Right ventricle myocardium inferior (tissue), 1 donor: ENCODE measurements at regions not wholly inside any gene's neighbourhood (a gene's known extent, or its start where the extent isn't known, plus 50 kb on each side); places are given as distances from the start of the nearest gene placed in this dataset.

Experiments used
- ATAC-seq: fragments of 200-7000 bp; cut with Tn5 transposase; one replicate; pipeline ENCODE4 v1.9.1; 2020; ENCODE audit warnings: mild to moderate bottlenecking, moderate library complexity
- DNase-seq: peaks from one replicate; pipeline ENCODE4 v3.0.0; 2021; ENCODE audit errors: missing footprints
- intact Hi-C: fragments of 100-400 bp; cut with DNase I; formaldehyde crosslinking; loops from one replicate; pipeline ENCODE4 v1.11.0; 2022
- donor health status: DM: no; HTN: yes; CAD: no; lungs with severe emphysema.

GRCh38 chr18:39380186-39380725, 1814.7 kb upstream of the CELF4 start:
- no peak for DNase-seq
- no peak for ATAC-seq
- intact Hi-C loops = no loop called here

GRCh38 chr18:39375066-39375465, 1809.5 kb upstream of the CELF4 start:
- intact Hi-C loops = no loop called here
- ATAC-seq (no peak), DNase-seq (no peak)

DNA sequence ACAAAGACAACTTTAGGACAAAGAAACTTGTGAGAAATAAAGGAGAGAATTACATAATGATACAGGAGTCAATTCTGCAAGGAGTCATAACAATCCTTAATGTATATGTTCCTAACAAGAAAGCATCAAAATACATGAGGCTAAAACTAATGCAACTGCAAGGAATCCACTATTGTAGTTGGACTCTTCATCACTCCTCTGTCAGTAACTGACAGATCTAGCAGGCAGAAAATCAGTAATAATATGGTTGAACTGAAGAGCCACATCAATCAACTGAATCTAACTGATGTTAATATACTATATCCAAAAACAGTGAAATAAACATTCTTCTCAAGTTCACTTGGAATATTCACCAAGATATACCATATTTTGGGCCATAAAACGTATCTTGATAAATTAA, 1806.4 kb upstream of the CELF4 start:
- ATAC-seq = no peak
- intact Hi-C loops = no loop called here
- no peak for DNase-seq

- DNase-seq (no peak), ATAC-seq (no peak)
- intact Hi-C loops = no loop called here
Measured at GRCh38 chr18:39366656-39367055, 1801.1 kb upstream of the CELF4 start.

GRCh38 chr18:39365836-39366485, 1800.4 kb upstream of the CELF4 start:
- DNase-seq = no peak
- intact Hi-C loops = no loop called here

GRCh38 chr18:39360072-39360471, 1794.5 kb upstream of the CELF4 start:
- no peak for DNase-seq
- ATAC-seq = no peak
- intact Hi-C loops = no loop called here

More at GRCh38 chr18:39365836-39366485, 1800.4 kb upstream of the CELF4 start:
- no peak for ATAC-seq

GRCh38 chr18:39359636-39360035, 1794.0 kb upstream of the CELF4 start:
- DNase-seq (no peak), ATAC-seq (no peak)
- intact Hi-C loops = no loop called here

GRCh38 chr18:39350945-39351344, 1785.3 kb upstream of the CELF4 start:
- DNase-seq = no peak
- ATAC-seq = no peak
- intact Hi-C loops = no loop called here

DNA sequence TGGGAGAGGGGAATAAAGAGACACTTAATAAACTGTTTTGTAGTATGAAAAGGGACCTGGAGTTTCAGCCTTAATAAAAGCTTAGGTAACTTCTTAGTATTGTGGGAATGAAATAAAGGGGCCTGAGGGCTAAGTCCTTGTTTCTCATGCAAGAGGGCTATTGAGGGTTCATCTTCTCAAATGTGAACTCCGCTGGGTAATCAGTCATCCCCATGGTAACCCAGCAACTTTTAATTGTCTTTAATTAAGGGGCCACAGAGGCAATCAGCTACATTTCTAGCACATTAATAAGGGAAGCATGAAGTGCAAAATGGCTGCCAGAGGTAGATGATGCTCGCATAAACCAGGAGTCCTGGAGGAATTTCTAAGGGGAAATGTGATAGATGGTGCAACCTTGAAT, 1784.2 kb upstream of the CELF4 start:
- ATAC-seq = no peak
- intact Hi-C loops = no loop called here

GRCh38 chr18:39348757-39349156, 1783.2 kb upstream of the CELF4 start:
- intact Hi-C loops = no loop called here
- DNase-seq = no peak
- ATAC-seq = no peak

More for the DNA sequence above, 1784.2 kb upstream of the CELF4 start:
- no peak for DNase-seq

DNA sequence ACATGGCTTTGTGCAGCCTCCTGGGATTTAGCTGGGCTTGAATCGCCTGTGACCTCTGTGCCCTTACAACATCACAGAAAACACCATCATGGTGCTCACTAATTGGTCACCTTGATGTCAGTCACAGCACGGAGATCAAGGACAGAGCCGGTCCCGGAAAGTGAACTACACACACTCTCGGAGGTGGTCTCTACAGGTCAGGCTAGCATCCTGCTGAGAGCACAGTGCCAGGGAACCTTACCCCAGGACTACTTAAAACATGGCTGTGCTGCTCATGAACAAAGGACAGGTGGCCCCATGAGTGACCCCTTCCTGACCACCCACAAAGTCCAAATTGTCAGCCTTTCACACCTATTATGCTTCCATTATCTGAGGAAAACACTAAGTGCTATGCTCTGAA, 1782.1 kb upstream of the CELF4 start:
- DNase-seq (no peak), ATAC-seq (no peak)
- intact Hi-C loops = no loop called here

DNA sequence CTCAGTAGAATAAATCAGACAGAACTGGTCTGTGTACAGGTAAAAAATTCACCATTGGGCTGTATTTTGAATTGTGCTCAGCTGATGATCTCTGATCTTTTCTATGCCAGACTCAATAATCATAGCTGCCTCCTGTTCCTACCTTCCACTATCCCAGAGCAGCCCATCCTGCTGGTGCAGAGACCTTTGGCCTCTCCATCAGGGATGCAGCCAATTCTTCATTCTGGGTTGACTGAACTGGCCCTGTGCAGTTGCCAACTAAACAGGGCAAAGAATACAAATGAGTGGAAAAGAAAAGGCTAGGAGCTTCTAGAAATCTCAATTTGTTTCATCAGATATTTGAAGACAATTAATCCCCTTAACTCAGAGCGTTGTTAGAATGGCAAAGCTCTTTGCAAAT, 1781.3 kb upstream of the CELF4 start:
- intact Hi-C loops = no loop called here
- DNase-seq (no peak), ATAC-seq (no peak)

DNA sequence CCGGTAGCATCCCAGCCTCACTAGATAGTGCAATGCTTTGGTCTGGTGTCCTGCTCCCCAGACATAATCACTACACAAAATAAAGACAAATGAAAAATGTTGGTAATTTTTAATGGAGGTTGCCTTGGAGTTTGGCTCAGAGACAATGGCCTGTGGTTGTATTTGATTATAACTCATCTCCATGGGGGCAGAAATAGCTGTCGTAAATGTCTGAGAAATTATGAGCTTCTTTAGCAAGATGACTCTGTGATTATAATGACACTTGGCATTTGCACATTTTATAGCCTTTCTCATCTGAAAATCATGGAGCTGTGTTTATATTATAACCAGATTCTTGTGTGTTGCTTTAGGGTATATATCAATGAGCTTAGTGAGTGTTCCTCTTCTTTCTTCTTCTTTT, 1779.7 kb upstream of the CELF4 start:
- intact Hi-C loops = no loop called here
- DNase-seq (no peak), ATAC-seq (no peak)

DNA sequence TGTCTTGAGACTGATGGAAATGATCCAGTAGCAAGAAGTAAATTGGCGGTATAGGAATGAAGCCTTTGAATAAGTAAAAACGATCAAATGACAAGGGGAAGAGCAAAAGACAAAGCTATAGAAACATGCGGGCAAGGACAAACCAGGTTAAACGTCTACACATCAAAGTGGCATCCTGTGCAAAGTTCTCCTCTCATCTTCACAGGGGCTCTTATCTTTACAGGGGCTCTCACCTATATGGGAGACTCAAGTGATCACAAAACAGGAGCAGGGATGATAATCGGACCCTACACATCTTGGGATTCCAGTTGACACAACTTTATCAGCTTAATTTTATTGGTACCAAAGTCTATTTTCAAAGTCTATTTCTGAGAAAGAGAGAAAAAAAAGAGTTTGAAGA, 1778.9 kb upstream of the CELF4 start:
- intact Hi-C loops = no loop called here
- DNase-seq = no peak
- ATAC-seq = no peak

DNA sequence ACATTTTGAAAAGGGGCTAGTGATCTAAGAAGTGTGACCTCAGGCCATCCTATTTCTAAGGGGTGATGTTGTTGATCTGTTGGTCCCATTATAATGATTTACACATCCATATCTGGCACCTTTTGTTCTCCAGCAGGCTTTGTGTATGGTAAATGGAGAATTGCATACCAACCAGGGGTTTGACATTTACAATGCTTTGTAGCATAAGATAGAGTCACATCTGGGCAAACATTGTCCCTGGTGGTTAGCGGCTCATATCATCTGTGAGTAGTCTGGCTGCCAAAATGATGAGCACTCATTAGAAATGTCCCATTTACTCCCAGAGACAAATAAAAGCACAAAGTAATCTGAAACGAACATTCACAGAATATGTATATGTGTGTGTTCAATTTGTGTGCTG, 1775.5 kb upstream of the CELF4 start:
- intact Hi-C loops = no loop called here
- no peak for DNase-seq
- ATAC-seq = no peak

GRCh38 chr18:39340418-39340817, 1774.8 kb upstream of the CELF4 start:
- no peak for ATAC-seq

GRCh38 chr18:39329496-39330275, 1764.1 kb upstream of the CELF4 start:
- DNase-seq = no peak
- ATAC-seq = no peak
- intact Hi-C loops = no loop called here

More at GRCh38 chr18:39340418-39340817, 1774.8 kb upstream of the CELF4 start:
- intact Hi-C loops = no loop called here
- no peak for DNase-seq

- ATAC-seq = no peak
- no peak for DNase-seq
- intact Hi-C loops = no loop called here
Measured at GRCh38 chr18:39326772-39327171, 1761.2 kb upstream of the CELF4 start.

DNA sequence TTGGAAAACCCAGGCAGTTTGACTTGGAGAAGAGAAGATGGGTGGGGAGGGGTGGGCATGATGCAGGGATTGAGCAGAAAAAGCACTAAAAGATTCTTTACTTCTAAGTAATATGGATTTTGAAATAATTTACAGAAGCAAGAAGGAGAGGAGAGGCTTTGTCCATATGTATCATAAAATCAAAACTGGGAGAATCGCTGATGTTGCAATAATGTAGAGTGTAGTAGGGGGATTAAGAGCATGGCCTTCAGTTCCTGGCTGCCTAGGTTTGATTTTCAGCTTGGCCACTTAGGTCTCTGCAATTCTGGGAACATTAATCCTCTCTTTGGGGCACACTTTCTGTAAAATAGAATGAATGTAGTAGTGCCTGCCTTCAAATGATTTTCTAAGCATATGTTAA, 1760.4 kb upstream of the CELF4 start:
- intact Hi-C loops = no loop called here
- no peak for DNase-seq
- no peak for ATAC-seq

- intact Hi-C loops = no loop called here
- ATAC-seq = no peak
- no peak for DNase-seq
Measured at GRCh38 chr18:39319141-39319540, 1753.5 kb upstream of the CELF4 start.
